Testis (tissue), 2 donors: ENCODE measurements at regions not wholly inside any gene's neighbourhood (a gene's known extent, or its start where the extent isn't known, plus 50 kb on each side); places are given as distances from the start of the nearest gene placed in this dataset.

ENCODE experiments used
- POLR2A ChIP-seq: fragments of 450-650 bp; IDR thresholded peaks from one replicate; pipeline ENCODE4 v1.6.1; 2017; ENCODE audit warnings: antibody characterized with exemption, mild to moderate bottlenecking, moderate library complexity
- TF ChIP-seq, protein P1 (sequence below), 3 experiments: fragments of 450-650 bp in 2 of 3; fragments of 200-600 bp in 1 of 3; sonication (generic) in 1 of 3; IDR thresholded peaks; one replicate each; pipeline ENCODE4 v1.5.1; 2016 to 2019; ENCODE audit warnings: antibody characterized with exemption in 3 of 3, mild to moderate bottlenecking in 2 of 3, moderate library complexity in 1 of 3

DNA sequence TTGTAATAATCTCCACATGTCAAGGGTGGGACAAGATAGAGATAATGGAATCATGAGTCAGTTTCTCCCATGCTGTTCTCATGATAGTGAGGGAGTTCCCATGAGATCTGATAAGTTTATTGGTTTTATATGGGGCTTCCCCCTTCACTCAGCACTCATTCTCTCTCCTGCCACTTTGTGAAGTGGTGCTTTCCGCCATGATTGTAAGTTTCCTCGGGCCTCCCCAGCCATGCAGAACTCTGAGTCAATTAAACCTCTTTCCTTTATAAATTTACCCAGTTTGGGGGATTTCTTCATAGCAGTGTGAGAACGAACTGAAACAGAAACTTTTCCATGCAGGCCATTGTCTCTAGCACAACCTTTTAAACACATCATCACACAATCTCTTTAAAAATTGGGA, 221.5 kb upstream of the BRINP3 start:
- no peak for TF ChIP-seq POLR2A
- TF ChIP-seq, protein P1, sequence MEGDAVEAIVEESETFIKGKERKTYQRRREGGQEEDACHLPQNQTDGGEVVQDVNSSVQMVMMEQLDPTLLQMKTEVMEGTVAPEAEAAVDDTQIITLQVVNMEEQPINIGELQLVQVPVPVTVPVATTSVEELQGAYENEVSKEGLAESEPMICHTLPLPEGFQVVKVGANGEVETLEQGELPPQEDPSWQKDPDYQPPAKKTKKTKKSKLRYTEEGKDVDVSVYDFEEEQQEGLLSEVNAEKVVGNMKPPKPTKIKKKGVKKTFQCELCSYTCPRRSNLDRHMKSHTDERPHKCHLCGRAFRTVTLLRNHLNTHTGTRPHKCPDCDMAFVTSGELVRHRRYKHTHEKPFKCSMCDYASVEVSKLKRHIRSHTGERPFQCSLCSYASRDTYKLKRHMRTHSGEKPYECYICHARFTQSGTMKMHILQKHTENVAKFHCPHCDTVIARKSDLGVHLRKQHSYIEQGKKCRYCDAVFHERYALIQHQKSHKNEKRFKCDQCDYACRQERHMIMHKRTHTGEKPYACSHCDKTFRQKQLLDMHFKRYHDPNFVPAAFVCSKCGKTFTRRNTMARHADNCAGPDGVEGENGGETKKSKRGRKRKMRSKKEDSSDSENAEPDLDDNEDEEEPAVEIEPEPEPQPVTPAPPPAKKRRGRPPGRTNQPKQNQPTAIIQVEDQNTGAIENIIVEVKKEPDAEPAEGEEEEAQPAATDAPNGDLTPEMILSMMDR (IDR thresholded peaks at IDR 0.05), result no peak
